ENCODE measurements at regions not wholly inside any gene's neighbourhood (a gene's known extent, or its start where the extent isn't known, plus 50 kb on each side); places are given as distances from the start of the nearest gene placed in this dataset.

DNA sequence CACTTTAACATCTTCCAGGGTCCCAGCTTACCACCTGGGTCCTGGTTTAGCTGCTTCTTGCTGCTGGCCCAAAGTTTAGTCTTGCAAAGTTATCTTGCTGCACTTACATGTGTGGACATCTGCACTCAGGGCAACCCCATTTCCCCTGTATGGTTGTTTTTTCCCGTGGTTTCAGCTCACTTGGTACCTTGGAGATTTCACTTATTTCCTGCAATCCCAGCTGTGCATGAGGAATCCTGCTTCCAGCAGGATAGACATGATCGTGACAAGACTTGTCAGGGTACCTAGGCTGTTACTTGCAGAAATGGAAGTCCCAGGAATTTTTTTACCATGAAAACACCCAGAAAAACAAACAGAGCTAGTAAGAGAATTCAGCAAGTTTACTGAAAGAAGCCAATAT lies 95.9 kb upstream of the LEP start:
- DNase-seq = no peak

- DNase-seq = no peak
These were observed 95.0 kb upstream of the LEP start for GRCh38 chr7:128146052-128146451.

- no peak for DNase-seq
These were observed 92.4 kb upstream of the LEP start for GRCh38 chr7:128148676-128149075.

DNA sequence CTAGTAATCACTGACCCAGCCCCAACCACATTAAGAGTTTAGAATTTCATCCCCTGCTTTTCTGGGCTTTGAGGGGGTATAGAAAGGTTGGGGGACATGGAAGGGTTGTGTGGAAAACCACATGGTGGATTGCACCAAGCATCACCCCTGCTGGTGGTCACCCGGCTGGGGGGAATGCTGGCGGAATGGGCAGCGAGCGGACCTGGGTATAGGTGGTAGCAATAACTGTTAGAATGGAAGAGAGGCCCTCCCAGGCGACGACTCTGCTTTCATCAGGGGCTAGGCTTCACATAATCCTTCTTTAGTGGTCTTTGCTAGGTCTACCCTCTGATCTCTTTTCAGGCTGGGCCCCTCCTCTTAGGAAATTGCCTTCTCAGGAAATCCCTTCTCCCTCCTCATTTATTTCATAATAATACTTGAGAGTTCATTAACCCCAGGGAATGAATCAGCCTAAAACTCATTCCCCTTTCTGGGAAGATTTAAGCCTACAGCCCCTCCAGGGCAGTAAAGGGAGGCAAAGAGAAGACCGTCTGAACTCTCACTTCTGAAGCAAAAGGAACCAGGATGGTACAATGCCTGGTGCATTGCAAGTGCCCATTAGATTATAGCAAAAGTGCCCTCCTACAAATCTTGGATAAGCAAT lies 90.7 kb upstream of the LEP start:
- DNase-seq = no peak

DNA sequence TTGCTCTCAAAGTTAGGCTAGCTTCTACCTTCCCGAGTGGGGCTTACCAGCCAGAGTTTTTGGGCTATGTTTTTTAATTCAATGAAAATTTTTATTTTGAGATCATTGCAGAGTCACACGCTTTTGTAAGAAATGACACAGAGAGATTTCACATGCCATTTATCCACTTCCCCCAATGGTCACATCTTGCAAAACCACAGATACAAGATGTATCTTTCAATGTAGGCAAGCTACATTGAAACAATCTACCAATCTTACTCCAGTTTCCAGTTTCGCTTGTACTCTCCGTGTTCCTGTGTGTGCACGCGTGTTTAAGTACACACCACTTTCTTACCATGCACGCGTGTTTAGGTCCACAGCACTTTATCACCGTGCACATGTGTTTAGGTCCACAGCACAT lies 89.4 kb upstream of the LEP start:
- peak; percentile 40 for DNase-seq

- DNase-seq = no peak
These were observed 88.4 kb upstream of the LEP start for GRCh38 chr7:128152721-128153120.

DNA sequence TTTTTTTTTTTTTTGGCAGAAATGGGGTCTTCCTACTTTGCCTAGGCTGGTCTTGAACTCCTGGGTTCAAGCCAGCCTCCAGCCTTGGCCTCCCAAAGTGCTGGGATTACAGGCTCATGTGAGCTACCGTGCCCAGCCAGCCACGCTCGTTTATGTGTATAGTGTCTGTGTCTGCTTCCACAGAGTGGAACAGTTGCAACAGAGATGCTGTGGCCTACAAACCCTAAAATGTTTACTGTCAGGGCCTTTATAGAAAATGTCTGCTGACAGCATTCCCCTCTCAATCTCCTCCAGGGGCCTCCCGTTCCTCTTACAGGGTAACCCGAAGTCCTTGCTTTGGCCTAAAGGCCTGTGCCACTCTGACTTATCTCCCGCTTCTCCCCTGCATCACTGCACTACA lies 87.6 kb upstream of the LEP start:
- no peak for DNase-seq

DNA sequence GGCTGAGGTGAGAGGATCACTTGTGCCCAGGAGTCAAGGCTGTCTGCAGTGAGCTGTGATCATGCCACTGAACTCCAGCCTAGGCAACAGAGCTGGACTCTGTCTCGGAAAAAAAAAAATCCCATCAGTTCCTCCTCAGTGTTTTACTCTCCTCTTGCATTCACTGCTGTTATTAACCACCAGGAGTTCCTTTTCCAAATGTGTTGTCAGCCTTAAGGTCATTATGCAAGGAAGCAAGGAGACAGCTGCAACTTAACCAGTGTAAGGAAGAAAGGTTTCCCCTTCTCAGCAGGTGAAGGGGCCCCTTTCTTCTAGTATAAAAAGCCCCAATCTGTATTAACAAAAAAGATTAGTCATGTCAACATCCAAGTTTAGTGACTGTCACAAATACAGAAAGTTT lies 86.6 kb upstream of the LEP start:
- DNase-seq = no peak

DNA sequence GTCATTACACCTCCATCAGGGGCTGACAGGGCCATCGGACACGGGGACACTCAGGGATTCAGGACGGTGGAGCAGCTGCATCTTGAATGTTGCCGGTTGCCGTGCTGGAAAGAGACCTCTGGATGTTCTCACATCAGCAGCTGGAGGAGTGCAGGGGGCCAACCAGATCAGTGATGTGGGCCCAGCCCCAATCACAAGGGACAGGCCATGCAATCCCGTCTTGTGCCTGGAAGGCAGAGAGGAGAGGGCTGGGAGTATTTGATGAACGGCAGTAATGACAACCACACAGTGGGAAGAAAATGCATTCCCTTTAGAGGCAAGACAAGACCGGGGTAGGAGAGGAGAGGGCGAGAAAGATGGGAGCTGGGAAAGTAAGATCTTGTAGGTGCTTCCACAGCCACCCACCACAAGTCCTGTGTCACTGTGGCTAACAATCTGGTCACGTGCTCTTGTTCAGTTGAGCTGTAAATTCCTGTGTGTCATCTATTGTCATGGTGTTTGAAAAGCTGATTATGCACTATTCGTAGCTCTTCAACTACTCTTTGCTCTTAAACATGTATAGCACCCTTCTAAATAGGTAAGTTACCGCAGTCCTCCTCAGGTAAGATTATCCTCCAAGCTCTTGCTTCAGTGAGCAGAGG lies 85.9 kb upstream of the LEP start:
- peak; percentile 55 for DNase-seq

DNA sequence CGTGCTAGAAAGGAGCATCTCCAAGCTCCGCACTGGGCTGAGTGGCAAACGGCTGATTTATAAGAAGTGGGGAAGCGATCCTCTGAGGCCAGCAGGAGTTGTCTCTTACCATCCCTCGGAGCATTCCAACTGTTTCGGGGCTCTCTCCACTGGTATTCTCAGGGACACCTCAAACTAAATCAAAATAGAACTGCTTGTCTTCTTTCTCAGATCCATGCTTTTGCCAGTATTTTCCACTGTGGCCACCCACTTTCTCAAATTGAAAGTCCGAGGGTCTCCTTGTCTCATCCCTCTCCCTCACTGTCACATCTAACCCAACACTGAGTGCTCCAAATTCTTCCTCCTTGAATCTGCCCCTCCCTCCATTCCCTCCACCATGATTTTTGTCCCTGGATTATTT lies 83.2 kb upstream of the LEP start:
- no peak for DNase-seq

- DNase-seq = no peak
These were observed 82.7 kb upstream of the LEP start for GRCh38 chr7:128158370-128158769.

DNA sequence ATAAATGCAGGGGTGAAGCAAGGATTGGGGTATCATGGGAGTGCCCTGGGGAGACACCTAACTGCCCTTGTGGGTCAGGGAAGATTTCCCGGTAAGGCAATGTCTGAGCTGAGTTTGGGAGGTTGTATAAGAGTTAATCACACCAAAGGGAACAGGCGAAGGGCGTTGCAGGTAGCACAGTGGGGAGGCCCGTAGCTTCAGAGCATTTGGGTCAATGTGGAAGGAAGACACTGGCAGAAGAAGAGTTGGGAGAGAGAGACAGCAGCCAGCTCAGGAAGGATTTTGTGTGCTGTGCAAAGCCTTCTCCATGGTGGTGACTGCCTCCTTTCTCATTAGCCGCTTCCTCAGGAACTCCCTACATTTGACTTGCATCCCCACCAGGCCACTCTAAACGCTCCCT lies 80.8 kb upstream of the LEP start:
- no peak for DNase-seq

DNA sequence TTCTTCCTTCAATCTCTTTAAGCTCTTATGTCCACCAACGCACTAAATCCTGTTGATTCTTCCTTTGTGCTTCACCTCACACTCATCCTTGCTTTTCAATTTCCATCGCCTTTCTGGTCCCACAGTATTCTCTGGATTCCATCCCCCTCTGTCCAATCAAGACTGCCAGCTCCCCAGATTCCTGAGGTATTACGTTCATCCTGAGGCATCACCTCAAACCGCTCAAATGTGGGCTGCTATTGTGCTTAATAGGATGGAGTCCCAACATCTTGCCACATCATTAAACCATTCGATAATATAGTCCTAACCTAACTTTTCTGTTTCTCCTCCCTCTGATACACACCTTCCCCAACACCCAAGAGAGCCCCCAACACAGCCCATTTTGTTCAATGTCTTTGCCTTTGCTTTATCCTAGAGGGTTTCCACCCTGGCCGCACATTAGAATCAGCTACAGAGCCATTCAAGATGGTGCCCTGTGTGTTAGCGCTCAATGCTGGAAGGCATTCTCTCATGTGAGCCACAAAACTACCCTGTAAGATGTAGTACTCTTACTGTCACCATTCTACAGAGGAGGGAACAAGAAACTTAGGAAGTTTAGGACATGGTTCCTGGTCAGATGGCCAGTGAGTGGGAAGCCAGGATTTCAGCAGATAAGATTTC lies 79.5 kb upstream of the LEP start:
- DNase-seq = no peak

DNA sequence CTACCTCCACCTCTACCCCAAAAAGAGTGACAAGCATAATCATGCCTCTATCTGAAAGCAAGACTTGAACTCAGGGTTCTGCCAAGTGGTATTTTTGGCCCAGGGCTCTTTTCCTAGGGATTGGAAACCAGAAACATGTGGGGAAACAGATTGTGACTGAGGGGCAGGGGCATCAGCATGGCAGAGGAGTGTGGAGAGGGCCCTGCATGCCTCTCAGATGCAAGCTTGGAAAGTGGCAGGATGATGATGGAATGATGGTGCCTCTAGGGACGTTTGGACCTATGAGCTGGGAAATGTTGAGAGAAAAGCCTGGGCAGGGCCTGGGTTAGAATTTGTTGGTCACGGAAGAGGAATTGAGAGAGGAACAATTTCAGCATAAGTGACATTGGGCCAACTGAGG lies 78.4 kb upstream of the LEP start:
- DNase-seq = no peak

DNA sequence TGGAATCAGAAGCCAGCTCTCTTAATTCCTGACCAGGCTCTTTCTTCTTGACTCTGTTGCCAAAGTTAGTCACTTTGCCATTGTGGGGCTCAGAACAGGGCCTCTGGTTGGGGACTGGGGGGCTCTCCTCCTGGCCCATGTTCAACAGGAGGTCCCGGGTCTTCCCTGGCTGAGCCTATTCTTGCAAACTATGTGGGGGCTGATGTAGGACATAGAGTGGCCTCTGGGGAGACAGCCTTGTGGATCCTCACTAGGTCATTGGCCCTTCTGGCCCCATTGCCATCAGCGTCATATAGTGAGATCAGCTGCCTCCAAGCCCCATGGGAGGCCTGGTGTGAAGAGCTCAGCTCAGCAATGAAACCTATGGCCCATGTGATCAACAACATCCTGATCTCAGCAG lies 77.6 kb upstream of the LEP start:
- DNase-seq = no peak

DNA sequence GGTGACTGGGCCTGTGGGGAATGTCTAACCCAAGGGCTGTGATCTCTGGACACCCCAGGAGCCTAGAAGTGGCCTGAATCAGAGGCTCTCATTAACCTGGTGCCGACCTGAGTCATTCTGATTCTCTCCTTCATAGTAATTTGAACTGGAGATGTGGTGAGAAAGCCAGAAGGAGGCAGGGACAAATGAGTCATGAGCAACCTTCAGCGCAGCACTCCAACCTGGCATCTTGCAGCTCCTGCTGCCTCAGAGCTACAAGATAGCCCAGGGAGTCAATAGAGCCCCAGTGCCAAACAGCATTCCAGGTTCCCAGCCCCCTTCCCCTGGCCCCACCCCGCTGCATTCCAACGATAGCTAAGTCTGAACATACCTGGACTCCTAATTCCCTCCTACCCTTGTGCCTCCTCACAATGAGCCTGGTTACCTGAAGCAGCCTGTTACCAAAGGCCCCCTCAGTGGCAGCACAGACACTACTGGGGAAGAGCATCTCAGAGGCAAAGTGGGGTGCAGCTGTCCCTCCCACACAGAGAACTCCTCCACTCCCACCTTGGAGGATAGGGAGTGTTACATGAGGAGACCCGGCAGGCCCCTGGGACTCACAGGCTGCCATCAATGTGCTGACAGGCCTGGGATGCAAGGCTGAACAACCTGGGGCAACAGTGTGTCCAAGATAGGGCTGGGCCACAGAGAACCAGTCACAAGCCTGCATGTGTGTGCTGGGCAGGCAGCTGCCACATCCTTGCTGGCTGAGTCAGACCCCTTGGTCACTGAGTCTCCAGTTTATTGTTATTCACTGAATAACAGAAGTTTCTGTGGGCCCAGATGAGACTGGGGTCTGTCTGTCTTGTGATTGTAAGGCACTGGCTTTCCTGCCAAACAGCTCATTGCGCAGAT lies 76.8 kb upstream of the LEP start:
- DNase-seq = no peak

GRCh38 chr7:128164955-128165670 lies 76.0 kb upstream of the LEP start:
- no peak for DNase-seq

DNA sequence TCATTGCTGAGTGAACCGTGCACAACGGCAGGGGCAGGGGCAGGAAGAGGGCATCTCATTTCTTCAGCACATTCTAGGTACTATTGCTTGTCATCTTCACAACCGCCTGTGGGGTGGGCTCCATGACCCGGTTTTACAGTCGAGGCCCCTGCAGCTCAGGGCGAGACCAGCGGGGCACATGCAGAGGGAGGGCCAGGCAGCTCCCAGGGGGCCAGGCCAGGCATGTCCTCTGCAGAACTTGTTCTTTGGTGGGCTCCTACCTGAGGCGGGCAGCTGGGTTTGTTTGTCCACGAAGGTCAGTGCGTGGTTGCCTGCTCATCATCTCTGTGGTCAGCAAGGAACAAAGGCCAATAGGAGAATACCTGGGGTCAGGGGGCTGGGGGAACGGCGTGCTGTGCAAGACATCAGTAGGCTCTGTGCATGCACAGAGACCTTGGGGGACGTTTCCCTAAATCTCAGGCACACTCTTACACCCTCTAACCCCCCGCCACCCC lies 75.1 kb upstream of the LEP start:
- no peak for DNase-seq

GRCh38 chr7:128166603-128167041 lies 74.5 kb upstream of the LEP start:
- no peak for DNase-seq

DNA sequence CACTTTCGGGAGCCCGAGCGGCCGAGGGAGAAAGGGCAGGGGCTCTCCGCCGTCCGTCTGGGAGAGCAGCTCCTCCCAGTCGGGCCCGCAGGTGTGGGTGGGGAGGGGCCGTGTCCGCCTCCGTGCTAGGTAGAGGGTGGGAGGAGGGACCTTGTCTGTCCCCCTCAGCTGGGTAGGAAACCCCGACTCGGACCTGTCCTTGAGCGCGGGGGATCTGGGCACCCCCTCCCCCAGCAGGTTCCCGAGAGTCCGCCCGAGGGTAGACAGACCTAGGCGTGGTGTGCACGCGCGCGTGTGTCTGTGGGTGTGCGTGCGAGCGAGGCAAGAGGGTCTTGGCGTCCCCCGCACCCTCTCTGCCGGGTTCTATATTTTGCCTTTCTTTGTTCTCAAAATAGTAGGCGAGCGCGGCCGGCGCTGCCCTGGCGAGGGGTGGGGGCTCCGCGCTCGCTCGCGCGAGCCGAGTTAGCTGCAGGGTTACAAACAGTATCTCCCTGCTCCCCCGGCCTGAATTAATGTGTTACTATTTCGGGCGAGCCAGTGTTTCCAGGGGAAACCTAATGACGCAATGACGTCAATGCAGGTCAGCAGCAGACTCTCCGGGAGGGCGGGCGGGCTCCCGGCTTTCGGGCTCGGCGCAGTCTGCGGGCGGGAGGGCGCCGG lies 73.9 kb upstream of the LEP start:
- peak; percentile 50 for DNase-seq

DNA sequence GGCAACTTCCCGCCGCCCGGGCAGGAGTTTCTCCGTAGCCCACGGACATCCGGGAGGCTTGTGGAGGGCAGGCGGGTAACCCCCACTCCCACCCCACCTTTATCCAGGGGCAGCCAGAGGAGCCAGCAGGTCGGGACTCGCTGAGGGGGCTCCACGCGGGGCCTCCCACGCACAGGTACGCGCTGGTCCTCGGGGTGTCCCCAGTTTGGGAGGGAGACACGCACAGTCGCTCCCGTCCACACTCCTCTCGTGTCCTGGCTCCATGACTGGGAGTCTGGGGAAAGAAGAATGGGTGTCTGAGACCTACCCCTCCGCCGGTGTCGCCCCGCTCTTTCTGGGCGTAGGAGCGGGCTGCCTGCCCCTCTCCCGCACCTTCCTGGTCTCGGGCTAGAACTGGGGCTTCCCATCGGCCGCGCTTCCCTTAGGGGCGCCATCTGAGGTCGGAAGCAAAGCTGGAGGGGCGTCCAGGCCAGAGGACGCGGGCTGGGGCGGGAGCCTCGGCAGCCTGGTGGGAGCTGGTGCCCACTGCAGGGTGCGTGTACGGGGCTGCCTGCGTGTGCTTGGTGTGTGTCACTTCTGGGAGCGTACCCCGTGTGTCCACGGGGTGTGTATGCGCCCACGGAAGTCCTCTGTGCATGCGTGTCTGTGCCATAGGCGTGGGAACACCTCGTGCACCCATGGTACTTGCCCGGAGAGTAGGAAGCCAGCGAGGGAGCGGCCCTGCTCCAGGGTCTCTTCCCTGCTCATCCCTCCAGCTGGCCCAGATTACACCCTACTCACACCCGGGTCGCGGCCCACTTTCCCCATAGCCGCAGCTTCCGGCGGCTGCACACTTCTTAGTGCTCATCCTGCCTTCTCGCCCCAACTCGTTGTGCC lies 73.0 kb upstream of the LEP start:
- DNase-seq = no peak
